Astrocyte (in vitro differentiated cells and primary cell): ENCODE measurements at regions not wholly inside any gene's neighbourhood (a gene's known extent, or its start where the extent isn't known, plus 50 kb on each side); places are given as distances from the start of the nearest gene placed in this dataset.
"Not testable (repeated sequence)": the region's sequence is repeated elsewhere in the genome, so short reads cannot be mapped to it uniquely, and the experiment has no call there.

Experiments used
- EZH2 ChIP-seq: IDR thresholded peaks from 2 replicates; pipeline ENCODE4 v1.6.1; 2012; ENCODE audit warnings: mild to moderate bottlenecking, low read length, inconsistent platforms; ENCODE audit not compliant: insufficient read depth
- TF ChIP-seq, protein P1 (sequence below): IDR thresholded peaks from 2 replicates; pipeline ENCODE4 v1.5.1; 2011; ENCODE audit warnings: low read depth, mild to moderate bottlenecking, inconsistent platforms, low read length, moderate library complexity; ENCODE audit not compliant: insufficient read depth

DNA sequence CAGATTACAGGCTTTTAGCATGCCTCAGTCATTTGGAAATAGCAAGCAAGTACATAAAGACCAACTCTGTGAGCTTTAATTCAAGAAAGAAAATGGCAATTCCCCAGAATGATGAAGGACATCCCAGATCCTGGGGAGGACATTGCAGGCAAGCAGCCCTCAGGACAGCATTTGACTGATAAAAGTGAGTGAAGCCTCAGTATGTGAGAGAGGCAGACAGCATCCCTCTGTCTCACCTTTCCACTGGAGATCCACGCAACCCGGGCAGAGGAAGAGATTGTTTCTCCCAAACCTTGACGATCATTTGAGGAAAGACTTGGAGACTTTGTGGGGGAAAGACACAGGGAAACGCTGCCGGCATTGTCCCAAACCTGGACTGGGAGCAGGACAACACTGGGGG, 128.0 kb upstream of the PABPC3 start:
- TF ChIP-seq EZH2: not testable (repeated sequence)
- TF ChIP-seq, protein P1, sequence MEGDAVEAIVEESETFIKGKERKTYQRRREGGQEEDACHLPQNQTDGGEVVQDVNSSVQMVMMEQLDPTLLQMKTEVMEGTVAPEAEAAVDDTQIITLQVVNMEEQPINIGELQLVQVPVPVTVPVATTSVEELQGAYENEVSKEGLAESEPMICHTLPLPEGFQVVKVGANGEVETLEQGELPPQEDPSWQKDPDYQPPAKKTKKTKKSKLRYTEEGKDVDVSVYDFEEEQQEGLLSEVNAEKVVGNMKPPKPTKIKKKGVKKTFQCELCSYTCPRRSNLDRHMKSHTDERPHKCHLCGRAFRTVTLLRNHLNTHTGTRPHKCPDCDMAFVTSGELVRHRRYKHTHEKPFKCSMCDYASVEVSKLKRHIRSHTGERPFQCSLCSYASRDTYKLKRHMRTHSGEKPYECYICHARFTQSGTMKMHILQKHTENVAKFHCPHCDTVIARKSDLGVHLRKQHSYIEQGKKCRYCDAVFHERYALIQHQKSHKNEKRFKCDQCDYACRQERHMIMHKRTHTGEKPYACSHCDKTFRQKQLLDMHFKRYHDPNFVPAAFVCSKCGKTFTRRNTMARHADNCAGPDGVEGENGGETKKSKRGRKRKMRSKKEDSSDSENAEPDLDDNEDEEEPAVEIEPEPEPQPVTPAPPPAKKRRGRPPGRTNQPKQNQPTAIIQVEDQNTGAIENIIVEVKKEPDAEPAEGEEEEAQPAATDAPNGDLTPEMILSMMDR: not testable (repeated sequence)
